ENCODE measurements at regions not wholly inside any gene's neighbourhood (a gene's known extent, or its start where the extent isn't known, plus 50 kb on each side); places are given as distances from the start of the nearest gene placed in this dataset.

DNA sequence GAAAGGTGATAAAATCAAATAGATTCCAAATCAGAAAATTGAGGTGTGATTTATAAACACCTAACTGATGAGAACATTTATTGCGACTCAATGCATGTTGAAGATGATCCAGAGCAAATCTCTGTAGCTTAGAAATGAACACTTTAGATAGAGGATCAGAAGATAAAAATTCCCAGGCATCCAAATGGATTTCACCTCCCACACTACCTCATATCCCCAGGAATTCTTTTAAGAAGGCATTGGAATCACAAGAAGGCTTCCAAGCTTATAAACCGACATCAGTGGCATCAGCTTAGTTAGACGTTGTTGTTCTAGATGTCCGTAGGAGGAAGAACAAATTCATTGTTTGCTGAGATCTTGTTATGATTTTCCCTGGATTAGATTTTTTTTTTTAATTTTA lies 154.4 kb downstream of the EBLN2 start:
- TF ChIP-seq EZH2 (IDR thresholded peaks at IDR 0.05; ENCODE audit: borderline replicate concordance, low read length), result no peak
- TF ChIP-seq, protein P1, sequence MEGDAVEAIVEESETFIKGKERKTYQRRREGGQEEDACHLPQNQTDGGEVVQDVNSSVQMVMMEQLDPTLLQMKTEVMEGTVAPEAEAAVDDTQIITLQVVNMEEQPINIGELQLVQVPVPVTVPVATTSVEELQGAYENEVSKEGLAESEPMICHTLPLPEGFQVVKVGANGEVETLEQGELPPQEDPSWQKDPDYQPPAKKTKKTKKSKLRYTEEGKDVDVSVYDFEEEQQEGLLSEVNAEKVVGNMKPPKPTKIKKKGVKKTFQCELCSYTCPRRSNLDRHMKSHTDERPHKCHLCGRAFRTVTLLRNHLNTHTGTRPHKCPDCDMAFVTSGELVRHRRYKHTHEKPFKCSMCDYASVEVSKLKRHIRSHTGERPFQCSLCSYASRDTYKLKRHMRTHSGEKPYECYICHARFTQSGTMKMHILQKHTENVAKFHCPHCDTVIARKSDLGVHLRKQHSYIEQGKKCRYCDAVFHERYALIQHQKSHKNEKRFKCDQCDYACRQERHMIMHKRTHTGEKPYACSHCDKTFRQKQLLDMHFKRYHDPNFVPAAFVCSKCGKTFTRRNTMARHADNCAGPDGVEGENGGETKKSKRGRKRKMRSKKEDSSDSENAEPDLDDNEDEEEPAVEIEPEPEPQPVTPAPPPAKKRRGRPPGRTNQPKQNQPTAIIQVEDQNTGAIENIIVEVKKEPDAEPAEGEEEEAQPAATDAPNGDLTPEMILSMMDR (IDR thresholded peaks at IDR 0.05; ENCODE audit: low read length), result no peak
